NB4 (cell line): ENCODE measurements at regions not wholly inside any gene's neighbourhood (a gene's known extent, or its start where the extent isn't known, plus 50 kb on each side); places are given as distances from the start of the nearest gene placed in this dataset.

ENCODE experiments used
- MAX ChIP-seq: IDR thresholded peaks from 2 replicates; pipeline ENCODE4 v1.6.1; 2011; ENCODE audit warnings: low read depth, low read length
- MYC ChIP-seq: IDR thresholded peaks from 2 replicates; pipeline ENCODE4 v1.6.1; 2011; ENCODE audit warnings: low read depth, low read length
- POLR2A ChIP-seq: IDR thresholded peaks from 2 replicates; pipeline ENCODE4 v1.6.1; 2011; ENCODE audit warnings: mild to moderate bottlenecking; ENCODE audit not compliant: insufficient read length; ENCODE audit errors: extremely low read depth
- TF ChIP-seq, protein P1 (sequence below): IDR thresholded peaks from one replicate; pipeline ENCODE4 v1.5.1; 2012; ENCODE audit warnings: low read depth, low read length

DNA sequence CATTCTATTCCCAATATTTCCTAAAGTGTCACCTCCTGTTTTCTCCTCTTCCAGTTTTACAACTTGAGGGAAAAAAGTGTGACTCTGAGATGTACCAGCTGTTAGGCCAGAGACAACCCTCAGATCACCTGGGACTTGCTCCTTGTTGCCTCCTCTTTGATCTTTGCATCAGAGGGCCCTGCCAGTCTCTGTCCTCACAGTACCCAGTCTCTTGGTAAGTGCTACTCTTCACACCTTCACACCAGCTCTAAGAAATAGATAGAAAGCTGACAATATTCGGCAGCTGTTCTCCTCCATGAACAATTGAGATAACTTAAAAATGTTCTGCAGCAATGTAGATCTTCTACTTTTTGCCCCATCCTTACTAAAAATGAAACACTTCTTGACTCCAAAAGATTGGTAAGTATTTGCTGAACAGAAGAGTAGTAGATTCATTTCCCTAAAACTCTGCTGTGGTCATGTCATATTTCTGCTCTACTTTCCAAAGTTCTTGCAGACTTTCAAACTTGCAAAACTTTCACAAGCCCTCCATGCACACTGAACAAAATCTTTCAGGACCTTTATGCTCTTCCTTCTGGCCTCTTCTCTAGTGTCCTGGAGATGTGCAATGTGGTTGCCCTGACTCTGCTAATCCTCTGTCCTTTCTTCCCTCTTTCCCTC is 188.6 kb downstream of the SNX18 start:
- TF ChIP-seq, protein P1, sequence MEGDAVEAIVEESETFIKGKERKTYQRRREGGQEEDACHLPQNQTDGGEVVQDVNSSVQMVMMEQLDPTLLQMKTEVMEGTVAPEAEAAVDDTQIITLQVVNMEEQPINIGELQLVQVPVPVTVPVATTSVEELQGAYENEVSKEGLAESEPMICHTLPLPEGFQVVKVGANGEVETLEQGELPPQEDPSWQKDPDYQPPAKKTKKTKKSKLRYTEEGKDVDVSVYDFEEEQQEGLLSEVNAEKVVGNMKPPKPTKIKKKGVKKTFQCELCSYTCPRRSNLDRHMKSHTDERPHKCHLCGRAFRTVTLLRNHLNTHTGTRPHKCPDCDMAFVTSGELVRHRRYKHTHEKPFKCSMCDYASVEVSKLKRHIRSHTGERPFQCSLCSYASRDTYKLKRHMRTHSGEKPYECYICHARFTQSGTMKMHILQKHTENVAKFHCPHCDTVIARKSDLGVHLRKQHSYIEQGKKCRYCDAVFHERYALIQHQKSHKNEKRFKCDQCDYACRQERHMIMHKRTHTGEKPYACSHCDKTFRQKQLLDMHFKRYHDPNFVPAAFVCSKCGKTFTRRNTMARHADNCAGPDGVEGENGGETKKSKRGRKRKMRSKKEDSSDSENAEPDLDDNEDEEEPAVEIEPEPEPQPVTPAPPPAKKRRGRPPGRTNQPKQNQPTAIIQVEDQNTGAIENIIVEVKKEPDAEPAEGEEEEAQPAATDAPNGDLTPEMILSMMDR: no peak
- TF ChIP-seq MAX: no peak
- TF ChIP-seq POLR2A: no peak
- TF ChIP-seq MYC: no peak
